A549 (cell line): ENCODE measurements at regions not wholly inside any gene's neighbourhood (a gene's known extent, or its start where the extent isn't known, plus 50 kb on each side); places are given as distances from the start of the nearest gene placed in this dataset.

Source experiments
- ATAC-seq, 2 experiments: fragments of 200-7000 bp in 1 of 2; fragments of >200 bp in 1 of 2; cut with Nextera tagmentation in 1 of 2; cut with Tn5 transposase in 1 of 2; 3 replicates each; pipeline versions ENCODE4 v1.8.0 to v1.9.1; 2018 to 2020; ENCODE audit warnings: mild to moderate bottlenecking in 1 of 2, moderate library complexity in 1 of 2
- CTCF ChIA-PET: fragments of 300-600 bp; sonication (Branson Sonifier 250); formaldehyde crosslinking; extraction: SDS; loops from one replicate; lab custom pipeline; 2021; ENCODE audit warnings: antibody characterized with exemption, inconsistent platforms; lab: Yijun Ruan, JAX
- POLR2A ChIA-PET: fragments of 350-600 bp; formaldehyde crosslinking; extraction: SDS; loops from one replicate; lab custom pipeline; 2021; ENCODE audit warnings: antibody characterized with exemption, inconsistent platforms; lab: Yijun Ruan, JAX
- DNase-seq, 2 experiments: peaks; one replicate each; pipeline versions ENCODE4 v3.0.0 to v3.0.0-alpha.2; 2011 to 2016; ENCODE audit warnings: low read depth in 1 of 2, low spot score in 1 of 2
- FAIRE-seq: peaks from 2 replicates; lab custom pipeline; 2011; peaks lifted over from hg19 to GRCh38; lab: Jason Lieb, UNC
- H3K27ac ChIP-seq, 2 experiments: fragments of >200 bp; sonication (Bioruptor Twin); formaldehyde crosslinking; 3 replicates each; pipeline ENCODE4 v1.5.1; 2016 to 2017
- H3K4me1 ChIP-seq: fragments of >200 bp; sonication (Bioruptor Twin); formaldehyde crosslinking; 3 replicates; pipeline ENCODE4 v1.6.1; 2016
- H3K4me2 ChIP-seq: fragments of >200 bp; sonication (Bioruptor Twin); formaldehyde crosslinking; 3 replicates; pipeline ENCODE4 v1.6.1; 2016
- H3K4me3 ChIP-seq: fragments of >200 bp; sonication (Bioruptor Twin); formaldehyde crosslinking; 3 replicates; pipeline ENCODE4 v1.5.1; 2016
- H3K9me3 ChIP-seq: fragments of >200 bp; sonication (Bioruptor Twin); formaldehyde crosslinking; 3 replicates; pipeline ENCODE4 v1.6.1; 2016
- CBX8 ChIP-seq: fragments of 200-600 bp; sonication (generic); IDR thresholded peaks from 2 replicates; pipeline ENCODE4 v1.6.1; 2016
- CHD2 ChIP-seq: fragments of 150-350 bp; IDR thresholded peaks from 2 replicates; pipeline ENCODE4 v1.6.1; 2014; ENCODE audit warnings: low read length; ENCODE audit not compliant: partially characterized antibody
- CTCF ChIP-seq: fragments of >200 bp; sonication (Bioruptor Twin); formaldehyde crosslinking; IDR thresholded peaks from 3 replicates; pipeline ENCODE4 v1.5.1; 2016
- ESRRA ChIP-seq: fragments of 150-350 bp; IDR thresholded peaks from 2 replicates; pipeline ENCODE4 v1.6.1; 2014; ENCODE audit warnings: mild to moderate bottlenecking, low read length, borderline replicate concordance
- GATA3 ChIP-seq: IDR thresholded peaks from 2 replicates; pipeline ENCODE4 v1.6.1; 2012; ENCODE audit warnings: borderline replicate concordance
- HMGXB4 ChIP-seq: fragments of 250-450 bp; sonication (Bioruptor Pico); IDR thresholded peaks from 2 replicates; pipeline ENCODE4 v1.5.0; 2021; ENCODE audit warnings: mild to moderate bottlenecking, moderate library complexity, borderline replicate concordance
- HOXA7 ChIP-seq: fragments of 250-450 bp; sonication (Bioruptor Pico); IDR thresholded peaks from 2 replicates; pipeline ENCODE4 v1.5.0; 2020; ENCODE audit warnings: mild to moderate bottlenecking, moderate library complexity
- KDM5A ChIP-seq: fragments of 200-600 bp; sonication (generic); IDR thresholded peaks from 2 replicates; pipeline ENCODE4 v1.6.1; 2016; ENCODE audit warnings: antibody characterized with exemption, mild to moderate bottlenecking
- MAFK ChIP-seq: fragments of 450-650 bp; IDR thresholded peaks from 2 replicates; pipeline ENCODE4 v1.6.1; 2014; ENCODE audit not compliant: partially characterized antibody
- MAZ ChIP-seq: fragments of 150-350 bp; IDR thresholded peaks from 2 replicates; pipeline ENCODE4 v1.6.1; 2014; ENCODE audit warnings: antibody characterized with exemption, low read depth, low read length, borderline replicate concordance
- NFE2L2 ChIP-seq: fragments of 150-350 bp; conservative IDR thresholded peaks from 2 replicates; pipeline ENCODE4 v1.6.1; 2014; ENCODE audit warnings: low read length
- POLR2A ChIP-seq: IDR thresholded peaks from 2 replicates; pipeline ENCODE4 v1.6.1; 2012; ENCODE audit warnings: mild to moderate bottlenecking, low read length
- RAD21 ChIP-seq, 2 experiments: fragments of >200 bp in 1 of 2; sonication (Bioruptor Twin) in 1 of 2; formaldehyde crosslinking in 1 of 2; IDR thresholded peaks in 1 of 2; conservative IDR thresholded peaks in 1 of 2; 2 replicates in 1 of 2; 3 replicates in 1 of 2; pipeline ENCODE4 v1.6.1; 2012 to 2018; ENCODE audit warnings: inconsistent platforms in 1 of 2
- SMC3 ChIP-seq: fragments of >200 bp; sonication (Bioruptor Twin); formaldehyde crosslinking; IDR thresholded peaks from 3 replicates; pipeline ENCODE4 v1.6.1; 2018; ENCODE audit warnings: inconsistent platforms
- TP53 ChIP-seq: fragments of 250-450 bp; sonication (Bioruptor Pico); IDR thresholded peaks from 2 replicates; pipeline ENCODE4 v1.5.0; 2021; ENCODE audit warnings: mild to moderate bottlenecking, moderate library complexity
- WGBS: methylation state at CpG from one replicate; pipeline ENCODE4 v1.1.6; 2017; ENCODE audit errors: missing lambda C conversion rate; 5-methylcytosine and 5-hydroxymethylcytosine counted together

GRCh38 chr5:15116996-15117395, 245.4 kb upstream of the ANKH start:
- CTCF ChIA-PET: interaction anchor here (1.0 kb wide), 1 partner anchor 11 kb away, joined by 3 read pairs; no protein-coding TSS in a partner anchor
- H3K4me2 ChIP-seq: no peak overlapping the region
- WGBS: 11% methylated on average over 5 of the region's 5 CpGs
- no peaks in the 10 kb centered on the region; the same call in 2 of the 3 replicates for H3K4me1 ChIP-seq
- TF ChIP-seq GATA3: no peak
- TF ChIP-seq NFE2L2: no peak
- TF ChIP-seq CBX8: no peak
- no peak for TF ChIP-seq POLR2A
- TF ChIP-seq KDM5A: no peak
- TF ChIP-seq ESRRA: no peak
- TF ChIP-seq HMGXB4: no peak
- no peak for TF ChIP-seq HOXA7 (CRISPR knock-in tag)
- no peak overlapping the region for H3K27ac ChIP-seq
- ATAC-seq (peak; percentile 19 to 53; a peak in 3 of 6 replicates), FAIRE-seq (no peak), DNase-seq (peak in 1 of 2 experiments; percentile 6)
- POLR2A ChIA-PET: no interaction called here
- H3K4me3 ChIP-seq: no peak overlapping the region
- no peaks in the 10 kb centered on the region for H3K9me3 ChIP-seq

- H3K4me3 ChIP-seq: no peak overlapping the region
- no peak for ATAC-seq
- TF ChIP-seq MAZ: no peak
- TF ChIP-seq MAFK: peak; percentile 96
- 44% methylated on average over 2 of the region's 2 CpGs for WGBS
- no peaks in the 10 kb centered on the region for H3K9me3 ChIP-seq
- no peak overlapping the region for H3K4me2 ChIP-seq
- POLR2A ChIA-PET: no interaction called here
- H3K4me1 ChIP-seq: no peaks in the 10 kb centered on the region
- no peak overlapping the region for H3K27ac ChIP-seq
- CTCF ChIA-PET: interaction anchor here (0.6 to 3.6 kb wide), 8 partner anchors 9 to 888 kb away, joined by 3 to 19 read pairs (median 3); no protein-coding TSS in a partner anchor
- no peak for FAIRE-seq
- no peak for DNase-seq
Observed at GRCh38 chr5:15106530-15107283, 235.1 kb upstream of the ANKH start.

DNA sequence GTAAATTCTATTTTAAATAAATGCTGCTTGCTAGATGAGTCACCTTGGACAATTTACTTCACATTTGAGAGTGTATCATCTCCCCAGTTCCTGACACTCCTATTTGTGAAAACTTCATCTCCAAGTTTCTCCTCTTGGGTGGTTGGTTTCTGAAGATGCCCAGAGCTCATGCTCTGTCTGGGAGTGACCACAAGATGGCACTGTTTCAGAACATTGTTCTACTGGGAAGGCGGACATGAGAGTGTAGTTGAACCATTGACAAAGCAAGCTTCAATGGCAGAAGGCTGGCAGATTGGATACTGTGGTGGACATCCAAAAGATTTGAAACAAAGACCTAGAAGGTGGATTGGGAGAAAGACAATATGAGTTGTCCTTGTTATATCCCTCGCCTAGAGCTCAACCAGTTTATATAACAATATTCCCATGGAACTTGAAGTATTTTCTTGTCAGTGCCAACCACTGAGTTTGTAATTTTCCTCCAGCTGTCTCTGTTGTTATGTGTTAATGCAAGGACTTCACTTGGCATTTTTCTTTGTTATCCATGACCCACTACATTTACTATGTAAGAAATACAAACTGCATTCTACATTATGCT, 234.3 kb upstream of the ANKH start:
- H3K4me1 ChIP-seq: no peaks in the 10 kb centered on the region
- H3K9me3 ChIP-seq: no peaks in the 10 kb centered on the region
- 26% methylated on average over 2 of the region's 2 CpGs for WGBS
- FAIRE-seq (peak; percentile 79), DNase-seq (peak; percentile 46 to 64), ATAC-seq (peak; percentile 80 to 92; a peak in 5 of 6 replicates)
- no peak overlapping the region for H3K27ac ChIP-seq
- POLR2A ChIA-PET: no interaction called here
- no peak overlapping the region for H3K4me3 ChIP-seq
- TF ChIP-seq ESRRA: no peak
- TF ChIP-seq HOXA7 (CRISPR knock-in tag): no peak
- peak; percentile 65 for TF ChIP-seq CTCF
- TF ChIP-seq CHD2: no peak
- no peak for TF ChIP-seq TP53 (CRISPR knock-in tag)
- TF ChIP-seq SMC3: peak; percentile 46; the same call in 2 of the 3 replicates
- TF ChIP-seq RAD21 (conservative IDR thresholded peaks at IDR 0.05 in 1 of 2, IDR thresholded peaks at IDR 0.05 in 1 of 2): peak; percentile 54 to 59; a peak in 4 of 5 replicates
- CTCF ChIA-PET: interaction anchor here (0.5 to 3.6 kb wide), 11 partner anchors 9 to 889 kb away, joined by 3 to 19 read pairs (median 3); no protein-coding TSS in a partner anchor
- no peak overlapping the region for H3K4me2 ChIP-seq
